ENCODE measurements at regions not wholly inside any gene's neighbourhood (a gene's known extent, or its start where the extent isn't known, plus 50 kb on each side); places are given as distances from the start of the nearest gene placed in this dataset. TPM values are rescaled to one million over a fixed set of nuclear protein-coding genes. Genes with fewer than 3 reads are reported as not detected.
"Not testable (repeated sequence)": the region's sequence is repeated elsewhere in the genome, so short reads cannot be mapped to it uniquely, and the experiment has no call there.

- no peak for DNase-seq (ENCODE audit: low spot score)
Measured at GRCh38 chr4:184281231-184282139, 63.8 kb upstream of the ENPP6 start.

GRCh38 chr4:184280591-184281071 is 63.0 kb upstream of the ENPP6 start:
- DNase-seq (ENCODE audit: low spot score): no peak

GRCh38 chr4:184280137-184280536 is 62.5 kb upstream of the ENPP6 start:
- no peak for DNase-seq (ENCODE audit: low spot score)

GRCh38 chr4:184279496-184280061 is 61.9 kb upstream of the ENPP6 start:
- DNase-seq (ENCODE audit: low spot score): no peak

- DNase-seq (ENCODE audit: low spot score): not testable (repeated sequence)
Measured at GRCh38 chr4:184277769-184278168, 60.1 kb upstream of the ENPP6 start.

- not testable (repeated sequence) for DNase-seq (ENCODE audit: low spot score)
Measured at GRCh38 chr4:184277010-184277409, 59.3 kb upstream of the ENPP6 start.

- not testable (repeated sequence) for DNase-seq (ENCODE audit: low spot score)
Measured at GRCh38 chr4:184276346-184276745, 58.7 kb upstream of the ENPP6 start.

- no peak for DNase-seq (ENCODE audit: low spot score)
Measured at GRCh38 chr4:184275766-184276165, 58.1 kb upstream of the ENPP6 start.

- no peak for DNase-seq (ENCODE audit: low spot score)
Measured at GRCh38 chr4:184274286-184274951, 56.7 kb upstream of the ENPP6 start.

GRCh38 chr4:184273166-184274147 is 55.8 kb upstream of the ENPP6 start:
- DNase-seq (ENCODE audit: low spot score): no peak

- no peak for DNase-seq (ENCODE audit: low spot score)
Measured at GRCh38 chr4:184270808-184271413, 53.2 kb upstream of the ENPP6 start.

- no peak for DNase-seq (ENCODE audit: low spot score)
Measured at GRCh38 chr4:184269879-184270430, 52.3 kb upstream of the ENPP6 start.

- no peak for DNase-seq (ENCODE audit: low spot score)
Measured at GRCh38 chr4:184268584-184269160, 51.0 kb upstream of the ENPP6 start.

GRCh38 chr4:184267673-184268583 is 50.3 kb upstream of the ENPP6 start:
- peak; percentile 17 for DNase-seq (ENCODE audit: low spot score)

Small RNAs in the stretch of these regions (small RNA-seq; reads per million reads assigned to genes)
- not detected for gene RN7SL28P

Data from HT-29 (cell line).